Muscle layer of duodenum (tissue), 2 donors: ENCODE measurements at regions not wholly inside any gene's neighbourhood (a gene's known extent, or its start where the extent isn't known, plus 50 kb on each side); places are given as distances from the start of the nearest gene placed in this dataset.

Experiments used
- H3K27ac ChIP-seq: one replicate; pipeline ENCODE4 v1.7.0; 2013; ENCODE audit warnings: mild to moderate bottlenecking, low read length
- H3K27me3 ChIP-seq: one replicate; pipeline ENCODE4 v1.7.0; 2013; ENCODE audit warnings: low read depth, mild to moderate bottlenecking, control low read depth, low read length
- H3K36me3 ChIP-seq, 2 donors: one replicate each; pipeline ENCODE4 v1.7.0; 2013; ENCODE audit warnings: low read length in 2 of 2, control low read depth in 1 of 2, mild to moderate bottlenecking in 1 of 2; ENCODE audit not compliant: insufficient read depth in 2 of 2, control insufficient read depth in 1 of 2
- H3K4me1 ChIP-seq, 2 donors: one replicate each; pipeline ENCODE4 v1.7.0; 2013; ENCODE audit warnings: low read length in 2 of 2, mild to moderate bottlenecking in 2 of 2, control low read depth in 1 of 2, moderate library complexity in 1 of 2; ENCODE audit not compliant: insufficient read depth in 2 of 2, control insufficient read depth in 1 of 2
- H3K4me3 ChIP-seq, 2 donors: one replicate each; pipeline ENCODE4 v1.7.0; 2013; ENCODE audit warnings: low read length in 2 of 2, low read depth in 1 of 2, mild to moderate bottlenecking in 1 of 2
- H3K9me3 ChIP-seq, 2 donors: one replicate each; pipeline ENCODE4 v1.7.0; 2013; ENCODE audit warnings: low read length in 2 of 2, control low read depth in 1 of 2, mild to moderate bottlenecking in 1 of 2; ENCODE audit not compliant: control insufficient read depth in 1 of 2
- donor health status: healthy.

GRCh38 chr18:7358989-7359726 lies 128.3 kb downstream of the LRRC30 start:
- Histone ChIP-seq H3K27me3 (no peaks in the 10 kb centered on the region), H3K36me3 (no peaks in the 10 kb centered on the region), H3K27ac (no peak overlapping the region), H3K4me1 (no peaks in the 10 kb centered on the region), H3K9me3 (peaks cover 0 to 4% of the 10 kb centered on the region in 2 donors), H3K4me3 (no peak overlapping the region)

- Histone ChIP-seq H3K4me3 (no peak overlapping the region), H3K36me3 (no peaks in the 10 kb centered on the region), H3K4me1 (no peaks in the 10 kb centered on the region), H3K27ac (no peak overlapping the region), H3K27me3 (no peaks in the 10 kb centered on the region), H3K9me3 (peaks cover 0 to 4% of the 10 kb centered on the region in 2 donors)
These were observed 129.8 kb downstream of the LRRC30 start for GRCh38 chr18:7360606-7361170.

GRCh38 chr18:7363338-7363737 lies 132.4 kb downstream of the LRRC30 start:
- H3K4me3 ChIP-seq = no peak overlapping the region
- H3K9me3 ChIP-seq = peaks cover 0 to 4% of the 10 kb centered on the region in 2 donors
- no peak overlapping the region for H3K27ac ChIP-seq
- H3K27me3 ChIP-seq = no peaks in the 10 kb centered on the region
- H3K4me1 ChIP-seq = no peaks in the 10 kb centered on the region
- H3K36me3 ChIP-seq = no peaks in the 10 kb centered on the region

GRCh38 chr18:7366597-7366996 lies 135.7 kb downstream of the LRRC30 start:
- Histone ChIP-seq H3K4me3 (no peak overlapping the region), H3K27me3 (no peaks in the 10 kb centered on the region), H3K4me1 (peaks cover 0 to 13% of the 10 kb centered on the region in 2 donors), H3K9me3 (peaks cover 0 to 4% of the 10 kb centered on the region in 2 donors), H3K36me3 (no peaks in the 10 kb centered on the region), H3K27ac (no peak overlapping the region)

GRCh38 chr18:7367336-7367735 lies 136.4 kb downstream of the LRRC30 start:
- H3K4me1 ChIP-seq = peaks cover 0 to 13% of the 10 kb centered on the region in 2 donors
- H3K27ac ChIP-seq = no peak overlapping the region
- H3K36me3 ChIP-seq = no peaks in the 10 kb centered on the region
- H3K27me3 ChIP-seq = no peaks in the 10 kb centered on the region
- no peak overlapping the region for H3K4me3 ChIP-seq
- H3K9me3 ChIP-seq = no peaks in the 10 kb centered on the region

GRCh38 chr18:7369006-7369405 lies 138.1 kb downstream of the LRRC30 start:
- Histone ChIP-seq H3K9me3 (no peaks in the 10 kb centered on the region), H3K27ac (no peak overlapping the region), H3K4me3 (no peak overlapping the region), H3K27me3 (no peaks in the 10 kb centered on the region), H3K36me3 (no peaks in the 10 kb centered on the region), H3K4me1 (peaks cover 0 to 13% of the 10 kb centered on the region in 2 donors)

DNA sequence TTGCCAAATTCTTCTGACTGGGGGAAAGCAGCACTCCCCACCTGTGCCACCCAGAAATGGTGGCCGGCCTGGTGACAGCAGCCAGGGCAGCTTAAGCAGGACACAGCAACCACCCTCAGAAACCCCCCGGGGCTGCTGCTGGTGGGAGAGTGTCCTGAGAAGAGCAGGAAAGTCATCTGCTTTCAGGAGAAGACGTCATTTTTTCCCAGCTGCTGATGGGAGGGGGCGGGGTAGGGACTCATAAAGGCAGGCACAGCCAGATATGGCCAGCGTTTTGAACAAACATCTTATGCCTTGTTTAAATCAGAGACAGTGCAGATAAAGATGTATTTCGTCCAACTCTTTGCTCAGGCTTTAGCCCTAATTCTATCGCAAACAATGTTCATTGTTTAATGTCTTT lies 139.5 kb downstream of the LRRC30 start:
- no peaks in the 10 kb centered on the region for H3K27me3 ChIP-seq
- H3K36me3 ChIP-seq = no peaks in the 10 kb centered on the region
- H3K4me3 ChIP-seq = peak overlapping the region; percentile 16 to 20
- no peak overlapping the region for H3K27ac ChIP-seq
- no peaks in the 10 kb centered on the region for H3K9me3 ChIP-seq
- peaks cover 0 to 13% of the 10 kb centered on the region in 2 donors for H3K4me1 ChIP-seq

DNA sequence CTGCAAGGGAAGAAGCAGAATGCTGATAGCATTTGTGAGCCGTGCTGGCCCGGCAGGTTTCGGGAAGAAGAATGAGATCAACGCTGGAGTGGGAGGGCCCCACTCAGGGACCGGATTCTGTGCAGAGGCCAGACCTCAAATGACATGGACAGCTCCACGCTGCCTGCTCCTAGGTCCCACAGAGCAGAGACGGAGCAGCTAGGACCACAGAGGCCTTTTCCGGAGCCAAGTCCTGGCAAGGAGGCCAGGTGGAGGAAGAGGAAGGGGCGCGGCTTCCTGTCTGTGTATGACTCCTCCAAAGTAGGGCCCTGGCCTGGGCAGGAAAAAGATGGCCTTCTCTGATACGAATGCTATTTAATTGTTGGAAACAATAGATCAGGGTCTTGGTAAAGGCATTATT lies 139.9 kb downstream of the LRRC30 start:
- Histone ChIP-seq H3K36me3 (no peaks in the 10 kb centered on the region), H3K4me1 (peaks cover 0 to 13% of the 10 kb centered on the region in 2 donors), H3K4me3 (peak overlapping the region; percentile 16 to 20), H3K27ac (no peak overlapping the region), H3K9me3 (no peaks in the 10 kb centered on the region), H3K27me3 (no peaks in the 10 kb centered on the region)

DNA sequence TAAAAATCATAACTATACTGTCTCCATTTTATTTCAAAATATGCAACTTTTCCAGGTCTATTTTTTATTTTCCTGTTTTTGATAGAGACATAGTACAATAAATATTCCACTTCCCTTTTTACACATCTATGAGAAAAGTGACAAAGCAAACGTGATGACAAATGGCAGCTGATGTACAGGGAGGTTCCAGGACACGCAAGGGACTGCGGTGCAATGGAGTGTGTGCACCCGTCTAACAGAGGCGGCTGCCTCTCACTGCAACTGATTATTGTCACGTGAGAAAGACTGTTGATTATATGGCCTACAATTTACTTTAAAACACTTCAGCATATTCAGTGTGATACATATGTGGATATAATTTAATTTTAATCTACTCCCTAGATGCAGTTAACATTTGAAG lies 142.6 kb downstream of the LRRC30 start:
- H3K27me3 ChIP-seq = no peaks in the 10 kb centered on the region
- H3K27ac ChIP-seq = no peak overlapping the region
- H3K4me1 ChIP-seq = peaks cover 0 to 13% of the 10 kb centered on the region in 2 donors
- H3K36me3 ChIP-seq = no peaks in the 10 kb centered on the region
- peaks cover 5% of the 10 kb centered on the region in 2 donors for H3K9me3 ChIP-seq
- no peak overlapping the region for H3K4me3 ChIP-seq

DNA sequence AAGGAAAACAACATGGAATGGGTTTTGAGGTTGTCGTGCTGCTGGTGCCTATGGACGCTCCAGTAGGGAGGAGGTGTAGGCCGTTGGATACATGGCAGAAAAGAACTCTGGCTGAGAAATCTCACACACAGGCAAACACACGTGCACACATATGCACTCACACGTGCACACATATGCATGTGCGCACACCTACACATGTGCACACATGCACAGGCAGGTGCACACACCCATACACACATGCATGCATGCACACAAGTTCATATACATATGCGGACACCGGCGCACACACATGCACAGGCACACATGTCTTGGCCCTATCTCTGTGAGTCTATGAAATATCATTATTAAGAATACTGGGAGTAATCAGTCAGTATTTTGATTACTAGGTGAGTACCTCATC lies 150.4 kb downstream of the LRRC30 start:
- Histone ChIP-seq H3K4me1 (peaks cover 0 to 4% of the 10 kb centered on the region in 2 donors), H3K27ac (no peak overlapping the region), H3K27me3 (no peaks in the 10 kb centered on the region), H3K9me3 (peaks cover 5% of the 10 kb centered on the region in 2 donors), H3K36me3 (no peaks in the 10 kb centered on the region), H3K4me3 (no peak overlapping the region)

- H3K4me3 ChIP-seq = no peak overlapping the region
- H3K4me1 ChIP-seq = peaks cover 0 to 4% of the 10 kb centered on the region in 2 donors
- no peaks in the 10 kb centered on the region for H3K36me3 ChIP-seq
- H3K9me3 ChIP-seq = no peaks in the 10 kb centered on the region
- H3K27me3 ChIP-seq = no peaks in the 10 kb centered on the region
- no peak overlapping the region for H3K27ac ChIP-seq
These were observed 151.6 kb downstream of the LRRC30 start for GRCh38 chr18:7382328-7383001.
